ENCODE measurements at regions not wholly inside any gene's neighbourhood (a gene's known extent, or its start where the extent isn't known, plus 50 kb on each side); places are given as distances from the start of the nearest gene placed in this dataset.

- TF ChIP-seq CTCF (IDR thresholded peaks at IDR 0.05) (no peak), FOXJ3 (CRISPR knock-in tag; IDR thresholded peaks at IDR 0.05; ENCODE audit: borderline replicate concordance) (no peak)
Measured at GRCh38 chr2:37563375-37564015, 107.9 kb downstream of the CDC42EP3 start.

Data from WTC11 (cell line).